Progenitor cell of endocrine pancreas (in vitro differentiated cells): ENCODE measurements at regions not wholly inside any gene's neighbourhood (a gene's known extent, or its start where the extent isn't known, plus 50 kb on each side); places are given as distances from the start of the nearest gene placed in this dataset.

Experiments used
- DNase-seq: peaks from one replicate; pipeline ENCODE4 v3.0.0; 2021; ENCODE audit warnings: low spot score; ENCODE audit not compliant: unreplicated experiment
- H3K27ac Mint-ChIP-seq: 2 replicates; pipeline ENCODE4 v1.8.0; 2021; ENCODE audit warnings: mild to moderate bottlenecking, moderate library complexity, mixed read lengths
- H3K27me3 Mint-ChIP-seq: 2 replicates; pipeline ENCODE4 v1.8.0; 2021; ENCODE audit warnings: mixed read lengths
- H3K36me3 Mint-ChIP-seq: 2 replicates; pipeline ENCODE4 v1.8.0; 2022; ENCODE audit warnings: mixed read lengths; ENCODE audit not compliant: insufficient read depth
- H3K4me1 Mint-ChIP-seq: 2 replicates; pipeline ENCODE4 v1.8.0; 2021; ENCODE audit warnings: low read depth, mixed read lengths
- H3K4me3 Mint-ChIP-seq: 2 replicates; pipeline ENCODE4 v1.8.0; 2021; ENCODE audit warnings: low read depth, mild to moderate bottlenecking, moderate library complexity, mixed read lengths
- H3K9me3 Mint-ChIP-seq: 2 replicates; pipeline ENCODE4 v1.8.0; 2021; ENCODE audit warnings: low read depth, mixed read lengths
- CTCF ChIP-seq: fragments of 200-600 bp; sonication (generic); IDR thresholded peaks from one replicate; pipeline ENCODE4 v1.5.0; 2021; ENCODE audit warnings: antibody characterized with exemption, mild to moderate bottlenecking; ENCODE audit not compliant: unreplicated experiment

- no peak for DNase-seq
- Mint-ChIP-seq H3K27ac (no peak overlapping the region), H3K9me3 (no peaks in the 10 kb centered on the region), H3K27me3 (no peaks in the 10 kb centered on the region), H3K4me1 (no peaks in the 10 kb centered on the region), H3K36me3 (no peaks in the 10 kb centered on the region), H3K4me3 (no peak overlapping the region)
- no peak for TF ChIP-seq CTCF
Measured at GRCh38 chr18:44170208-44170880, 510.3 kb upstream of the SETBP1 start.

GRCh38 chr18:44171301-44171700 lies 509.4 kb upstream of the SETBP1 start:
- Mint-ChIP-seq H3K36me3 (no peaks in the 10 kb centered on the region), H3K27ac (no peak overlapping the region), H3K4me1 (no peaks in the 10 kb centered on the region), H3K4me3 (no peak overlapping the region), H3K9me3 (no peaks in the 10 kb centered on the region), H3K27me3 (no peaks in the 10 kb centered on the region)
- TF ChIP-seq CTCF = no peak
- no peak for DNase-seq

GRCh38 chr18:44175891-44176290 lies 504.8 kb upstream of the SETBP1 start:
- DNase-seq = no peak
- Mint-ChIP-seq H3K9me3 (no peaks in the 10 kb centered on the region), H3K36me3 (no peaks in the 10 kb centered on the region), H3K27ac (no peak overlapping the region), H3K27me3 (no peaks in the 10 kb centered on the region), H3K4me3 (no peak overlapping the region), H3K4me1 (no peaks in the 10 kb centered on the region)
- no peak for TF ChIP-seq CTCF

GRCh38 chr18:44178476-44178875 lies 502.2 kb upstream of the SETBP1 start:
- no peaks in the 10 kb centered on the region for H3K9me3 Mint-ChIP-seq
- H3K4me3 Mint-ChIP-seq = no peak overlapping the region
- H3K4me1 Mint-ChIP-seq = peaks cover 5% of the 10 kb centered on the region
- no peaks in the 10 kb centered on the region for H3K27me3 Mint-ChIP-seq
- DNase-seq = no peak
- H3K36me3 Mint-ChIP-seq = no peaks in the 10 kb centered on the region
- TF ChIP-seq CTCF = no peak
- H3K27ac Mint-ChIP-seq = no peak overlapping the region

GRCh38 chr18:44179693-44180092 lies 501.0 kb upstream of the SETBP1 start:
- no peak for TF ChIP-seq CTCF
- no peaks in the 10 kb centered on the region for H3K9me3 Mint-ChIP-seq
- no peak overlapping the region for H3K27ac Mint-ChIP-seq
- no peak overlapping the region for H3K4me3 Mint-ChIP-seq
- no peaks in the 10 kb centered on the region for H3K36me3 Mint-ChIP-seq
- no peaks in the 10 kb centered on the region for H3K27me3 Mint-ChIP-seq
- DNase-seq = no peak
- H3K4me1 Mint-ChIP-seq = peaks cover 8% of the 10 kb centered on the region
